GM21723 (cell line): ENCODE measurements at regions not wholly inside any gene's neighbourhood (a gene's known extent, or its start where the extent isn't known, plus 50 kb on each side); places are given as distances from the start of the nearest gene placed in this dataset.
"Not testable (repeated sequence)": the region's sequence is repeated elsewhere in the genome, so short reads cannot be mapped to it uniquely, and the experiment has no call there.

Experiments
- ATAC-seq: cut with Tn5 transposase; IDR thresholded peaks from one replicate; pipeline ENCODE4 v1.9.1; 2021; ENCODE audit warnings: mild to moderate bottlenecking, moderate library complexity; ENCODE audit not compliant: unreplicated experiment

- ATAC-seq: no peak
Measured at GRCh38 chr5:117393125-117393524, 818.5 kb upstream of the SEMA6A start.

GRCh38 chr5:117380316-117380715 lies 805.7 kb upstream of the SEMA6A start:
- no peak for ATAC-seq

- ATAC-seq: no peak
Measured at GRCh38 chr5:117379521-117379920, 804.9 kb upstream of the SEMA6A start.

- ATAC-seq: no peak
Measured at GRCh38 chr5:117376748-117377147, 802.1 kb upstream of the SEMA6A start.

- no peak for ATAC-seq
Measured at GRCh38 chr5:117359895-117360294, 785.3 kb upstream of the SEMA6A start.

GRCh38 chr5:117357886-117358285 lies 783.3 kb upstream of the SEMA6A start:
- ATAC-seq: no peak

GRCh38 chr5:117347280-117347679 lies 772.7 kb upstream of the SEMA6A start:
- ATAC-seq: no peak

GRCh38 chr5:117343726-117344125 lies 769.1 kb upstream of the SEMA6A start:
- not testable (repeated sequence) for ATAC-seq

- no peak for ATAC-seq
Measured at GRCh38 chr5:117337064-117337749, 762.6 kb upstream of the SEMA6A start.

- ATAC-seq: no peak
Measured at GRCh38 chr5:117336208-117336607, 761.6 kb upstream of the SEMA6A start.

GRCh38 chr5:117333011-117333410 lies 758.4 kb upstream of the SEMA6A start:
- no peak for ATAC-seq

- no peak for ATAC-seq
Measured at GRCh38 chr5:117332341-117332740, 757.7 kb upstream of the SEMA6A start.

- no peak for ATAC-seq
Measured at GRCh38 chr5:117327511-117327910, 752.9 kb upstream of the SEMA6A start.

GRCh38 chr5:117326997-117327396 lies 752.4 kb upstream of the SEMA6A start:
- no peak for ATAC-seq

GRCh38 chr5:117318528-117318927 lies 743.9 kb upstream of the SEMA6A start:
- no peak for ATAC-seq

- ATAC-seq: no peak
Measured at GRCh38 chr5:117315170-117315569, 740.5 kb upstream of the SEMA6A start.

GRCh38 chr5:117304512-117305107 lies 730.0 kb upstream of the SEMA6A start:
- not testable (repeated sequence) for ATAC-seq

- no peak for ATAC-seq
Measured at GRCh38 chr5:117302949-117303348, 728.3 kb upstream of the SEMA6A start.

- ATAC-seq: no peak
Measured at GRCh38 chr5:117302473-117302872, 727.9 kb upstream of the SEMA6A start.

GRCh38 chr5:117299936-117300328 lies 725.3 kb upstream of the SEMA6A start:
- no peak for ATAC-seq

GRCh38 chr5:117299224-117299935 lies 724.8 kb upstream of the SEMA6A start:
- no peak for ATAC-seq

- no peak for ATAC-seq
Measured at GRCh38 chr5:117296872-117297271, 722.2 kb upstream of the SEMA6A start.
